HG02623 (cell line): ENCODE measurements at regions not wholly inside any gene's neighbourhood (a gene's known extent, or its start where the extent isn't known, plus 50 kb on each side); places are given as distances from the start of the nearest gene placed in this dataset.

Experiments used
- ATAC-seq: cut with Tn5 transposase; IDR thresholded peaks from one replicate; pipeline ENCODE4 v1.9.1; 2021; ENCODE audit warnings: moderate library complexity; ENCODE audit not compliant: unreplicated experiment

DNA sequence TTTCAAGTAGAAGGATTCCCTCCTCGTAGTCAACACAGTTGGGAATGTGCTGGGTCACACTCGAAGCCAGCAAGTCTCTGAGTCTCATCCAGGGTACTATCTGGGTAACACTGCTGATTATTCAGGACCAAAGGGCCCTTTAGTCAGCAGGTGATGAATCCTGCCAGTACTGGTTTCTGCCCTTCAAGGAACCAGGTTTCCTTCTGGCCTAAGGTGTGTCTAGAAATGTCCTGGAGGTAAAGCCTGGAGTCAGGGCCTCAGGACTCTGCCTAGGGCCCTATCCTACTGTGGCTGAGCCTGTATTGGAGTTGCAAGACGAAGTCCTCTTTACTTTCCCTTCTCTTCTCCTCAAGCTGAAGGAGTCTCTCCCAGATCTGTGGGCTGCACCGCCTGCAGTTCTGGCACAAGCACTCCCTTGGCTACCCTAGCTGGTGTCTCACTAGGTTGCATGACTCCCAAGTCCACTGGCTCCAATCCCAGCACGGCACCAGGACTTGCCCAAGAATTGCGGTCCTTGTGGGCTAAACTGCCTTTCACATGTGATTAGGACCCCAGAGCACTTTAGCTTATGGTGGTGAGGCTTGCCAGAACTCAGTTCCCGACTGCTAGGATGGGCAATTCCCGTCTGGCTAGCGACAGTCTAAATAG is 193.7 kb upstream of the PDE3A start:
- ATAC-seq: no peak

DNA sequence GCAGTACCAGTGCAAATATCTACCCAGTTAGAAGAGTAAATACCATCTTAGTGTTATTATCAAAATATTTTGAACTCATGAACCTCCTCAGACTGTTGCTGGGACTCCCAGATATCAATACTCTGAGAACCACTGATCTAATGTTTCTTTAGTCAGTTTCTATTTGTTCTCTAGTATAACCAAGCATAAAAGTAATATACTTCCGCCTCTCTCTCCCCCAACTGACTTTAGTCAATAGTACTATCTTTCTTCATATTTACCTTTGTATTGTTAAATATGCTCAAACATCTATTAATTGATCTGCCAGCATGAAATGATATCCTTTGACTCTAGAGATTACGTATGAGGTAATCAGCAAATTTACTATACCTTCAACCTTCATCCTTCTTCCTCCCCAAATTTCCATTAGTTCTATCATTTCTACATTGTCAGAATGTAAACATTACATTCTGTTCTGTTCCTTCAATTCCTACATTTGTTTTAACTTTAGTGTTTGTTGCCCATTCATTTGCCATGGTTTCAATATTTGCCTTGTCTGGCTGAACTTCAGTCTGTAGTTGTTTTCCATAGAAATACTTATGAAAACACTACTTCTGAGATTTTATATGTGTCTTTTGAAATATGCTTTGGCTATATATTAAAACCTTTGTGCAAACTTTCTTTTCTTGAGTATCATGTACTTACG is 192.5 kb upstream of the PDE3A start:
- ATAC-seq: no peak

DNA sequence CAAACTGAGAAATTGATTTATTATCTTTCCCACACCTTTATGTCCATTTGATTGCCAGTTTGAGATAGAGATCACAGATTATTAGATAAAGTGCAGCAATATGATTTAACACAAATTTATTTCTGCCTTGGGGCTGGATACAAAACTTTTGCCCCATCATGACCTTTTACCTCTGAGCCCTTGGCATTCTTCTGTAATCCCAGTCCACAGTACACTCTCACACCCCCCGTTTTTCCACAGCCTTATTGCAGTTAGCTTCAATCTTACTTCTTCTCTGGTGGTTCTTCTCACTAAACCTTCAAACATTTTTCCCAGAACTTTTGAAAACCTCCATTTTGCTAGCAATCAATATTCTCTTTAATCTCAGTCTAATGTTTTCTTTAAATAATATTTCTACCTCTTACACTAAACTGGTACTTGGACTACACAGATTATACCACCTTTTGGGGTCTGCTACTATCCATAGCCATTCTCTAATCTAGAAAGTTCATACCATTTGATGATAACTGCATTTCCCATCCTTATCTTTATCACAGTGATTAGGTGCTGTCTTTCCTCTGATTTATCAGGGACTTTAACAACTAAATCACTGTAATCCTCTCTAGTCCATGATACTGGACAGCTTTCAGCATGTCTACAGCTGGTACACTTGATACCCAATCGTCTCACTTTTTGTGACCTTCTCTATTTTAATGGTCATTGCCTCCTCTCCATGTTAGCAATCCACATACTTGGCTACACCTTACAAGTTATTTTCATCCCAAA is 186.7 kb upstream of the PDE3A start:
- no peak for ATAC-seq

DNA sequence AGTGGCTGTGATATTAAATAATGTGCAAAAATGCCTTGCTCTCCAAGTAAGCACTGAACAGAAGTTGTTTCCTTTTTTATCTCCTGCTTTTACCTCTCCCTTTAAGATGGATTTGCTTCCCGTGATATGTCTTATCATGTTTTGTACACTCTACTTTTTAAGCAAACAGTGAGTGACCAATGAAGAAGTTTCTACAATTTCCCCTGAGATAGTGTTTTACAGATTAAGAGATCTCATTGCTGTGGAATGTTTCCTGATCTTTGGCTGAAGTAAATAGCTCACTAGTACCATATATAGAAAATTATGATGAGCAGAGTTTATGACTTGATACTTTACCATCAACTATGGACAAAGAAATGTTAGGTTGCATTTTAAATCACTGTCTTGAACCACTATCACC is 184.8 kb upstream of the PDE3A start:
- no peak for ATAC-seq

DNA sequence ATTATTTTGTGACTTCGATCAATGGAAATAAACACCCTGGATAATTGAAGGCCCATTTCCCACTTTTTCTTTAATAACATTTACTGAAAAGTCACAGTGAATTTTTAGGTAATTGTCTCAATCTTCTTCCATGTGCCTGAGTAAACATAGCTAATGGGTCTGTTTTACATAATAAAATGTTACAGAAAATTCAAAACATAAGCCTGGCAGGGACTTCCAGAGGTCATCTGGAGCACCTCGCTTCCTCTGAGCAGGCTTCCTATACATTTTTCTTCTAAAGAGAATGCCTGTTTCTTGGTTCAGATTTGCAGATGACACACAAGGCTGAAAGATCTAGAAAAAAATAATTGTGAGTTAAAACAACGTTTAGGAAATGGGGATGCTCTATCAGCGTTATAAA is 183.8 kb upstream of the PDE3A start:
- no peak for ATAC-seq

DNA sequence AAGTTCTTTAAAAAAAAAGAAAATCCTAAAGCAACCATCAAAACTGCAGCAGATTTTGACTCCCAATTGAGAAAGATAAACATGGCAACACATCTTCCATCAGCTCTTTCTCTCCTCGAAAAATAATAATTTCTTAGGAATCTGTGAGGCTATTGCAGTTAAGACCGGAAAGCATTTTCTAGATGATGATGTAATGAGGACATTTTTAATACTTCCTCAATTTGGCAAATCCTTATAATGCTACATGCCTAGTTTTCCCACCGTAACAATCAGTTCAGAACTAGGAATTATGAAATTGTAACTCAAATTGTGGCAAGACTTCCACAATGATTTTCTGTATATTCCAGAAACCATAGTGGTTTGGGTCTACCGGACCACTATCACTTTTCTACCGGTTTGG is 180.9 kb upstream of the PDE3A start:
- no peak for ATAC-seq

DNA sequence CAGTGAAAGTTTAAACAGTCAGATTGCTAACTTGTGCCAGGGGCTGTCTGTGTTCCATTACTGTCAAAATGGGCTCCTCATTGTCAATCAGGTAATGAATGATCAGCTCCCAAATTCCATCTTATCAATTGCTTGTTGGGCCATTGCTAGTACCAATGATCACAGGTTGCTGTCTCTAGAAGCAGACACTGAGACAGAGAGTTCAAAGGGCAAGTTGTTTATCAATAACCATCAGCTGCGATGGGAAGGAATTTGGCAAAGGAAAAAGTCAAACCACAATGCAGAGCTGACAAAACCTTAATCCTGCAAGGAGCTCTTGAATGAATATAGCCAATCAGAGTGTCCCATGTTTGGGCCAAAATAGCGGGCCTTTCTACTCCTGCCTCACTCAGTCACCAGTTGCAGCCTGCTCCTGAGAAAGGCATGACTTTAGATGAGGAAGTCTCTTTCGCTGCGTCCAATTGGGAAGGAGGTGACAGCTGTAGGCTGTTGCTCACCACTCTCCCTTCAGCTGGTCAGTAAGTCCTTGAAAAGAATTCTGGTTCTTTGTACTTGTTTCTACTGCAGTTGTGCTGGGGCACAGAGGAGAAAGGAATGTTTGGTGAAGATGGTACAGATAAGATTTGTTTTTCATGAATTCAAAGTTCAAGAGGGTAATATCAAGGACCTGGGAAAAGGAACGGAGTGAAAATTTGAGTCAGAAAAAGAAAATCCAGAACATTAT is 179.2 kb upstream of the PDE3A start:
- ATAC-seq: no peak

DNA sequence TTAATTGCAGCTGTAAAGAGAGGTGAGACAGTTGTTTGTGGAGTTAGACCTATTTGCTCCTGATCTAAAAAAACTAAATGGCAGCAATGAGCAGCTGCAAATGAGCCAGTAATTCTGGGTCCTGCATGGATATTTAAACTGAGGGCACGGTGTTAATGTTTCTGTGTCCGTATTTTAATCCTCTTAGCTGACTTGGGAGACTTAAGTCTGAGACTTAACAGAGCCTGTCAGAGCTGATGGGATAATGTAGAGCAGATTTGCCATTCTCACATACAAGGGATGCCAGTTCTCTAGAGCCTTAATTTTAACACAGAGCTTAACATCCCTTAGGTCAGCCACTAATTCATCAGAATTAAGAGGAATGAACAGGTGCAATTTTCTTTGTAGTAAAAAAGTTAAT is 178.6 kb upstream of the PDE3A start:
- no peak for ATAC-seq

DNA sequence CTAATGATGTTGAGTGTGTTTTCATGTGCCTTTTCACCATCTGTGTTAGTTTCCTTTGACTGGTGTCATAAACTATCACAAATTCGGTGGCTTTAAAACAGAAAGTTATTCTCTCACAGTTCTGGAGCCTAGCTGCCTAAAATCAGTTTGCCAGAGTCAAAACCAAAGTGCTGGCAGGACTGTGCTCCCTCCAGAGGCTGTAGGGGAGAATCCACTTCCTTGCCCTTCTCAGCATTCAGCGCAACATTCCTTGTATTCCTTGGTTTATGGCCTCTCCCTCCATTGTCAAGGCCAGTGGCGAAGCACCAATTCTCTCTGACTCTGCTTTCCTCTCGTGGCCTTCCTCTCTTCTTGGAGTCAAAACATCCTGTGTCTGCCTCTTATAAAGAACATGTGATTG is 174.2 kb upstream of the PDE3A start:
- no peak for ATAC-seq

DNA sequence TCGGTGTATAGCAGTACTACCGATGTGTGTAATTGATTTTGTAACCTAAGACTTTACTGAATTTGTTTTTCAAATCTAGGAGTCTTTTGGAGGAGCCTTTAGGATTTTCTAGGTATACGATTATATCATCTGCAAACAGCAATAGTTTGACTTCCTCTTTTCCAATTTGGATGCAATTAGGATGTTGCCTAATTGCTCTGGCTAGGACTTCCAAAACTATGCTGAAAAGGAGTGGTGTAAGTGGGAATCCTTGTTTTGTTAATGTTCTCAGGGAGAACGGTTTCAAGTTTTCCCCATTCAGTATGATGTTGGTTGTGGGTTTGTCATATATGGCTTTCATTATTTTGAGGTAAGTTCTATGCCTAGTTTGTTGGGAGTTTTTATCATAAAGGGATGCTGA is 171.6 kb upstream of the PDE3A start:
- ATAC-seq: no peak

DNA sequence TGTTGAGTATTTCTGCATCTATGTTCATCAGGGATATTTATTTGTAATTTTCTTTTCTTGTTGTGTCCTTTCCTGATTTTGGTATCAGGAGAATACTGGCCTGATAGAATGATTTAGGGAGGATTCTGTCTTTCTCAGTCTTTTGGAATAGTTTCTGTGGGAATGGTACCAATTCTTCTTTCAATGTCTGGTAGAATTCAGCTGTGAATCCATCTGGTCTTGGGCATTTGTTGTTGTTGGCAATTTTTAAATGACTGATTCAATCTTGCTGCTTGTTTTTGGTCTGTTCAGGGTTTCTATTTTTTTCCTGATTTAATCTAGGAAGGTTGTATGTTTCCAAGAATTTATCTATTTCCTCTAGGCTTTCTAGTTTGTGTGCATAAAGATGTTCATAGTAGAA is 170.9 kb upstream of the PDE3A start:
- ATAC-seq: no peak

DNA sequence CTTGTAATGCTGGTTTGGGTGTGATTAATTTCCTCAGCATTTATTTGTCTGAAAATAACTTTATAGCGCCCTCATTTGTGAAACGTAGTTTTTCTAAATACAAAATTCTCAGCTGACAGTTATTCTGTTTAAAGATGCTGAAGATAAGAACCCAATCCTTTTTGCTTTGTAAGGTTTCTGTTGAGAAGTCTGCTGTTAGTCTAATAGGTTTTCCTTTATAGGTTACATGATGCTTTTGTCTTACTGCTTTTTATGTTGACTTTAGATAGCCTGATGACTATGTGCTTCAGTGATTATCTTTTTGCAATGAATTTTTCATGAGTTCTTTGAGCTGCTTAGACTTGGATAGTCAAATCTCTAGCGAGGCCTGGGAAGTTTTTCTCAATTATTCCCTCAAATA is 168.6 kb upstream of the PDE3A start:
- ATAC-seq: no peak

DNA sequence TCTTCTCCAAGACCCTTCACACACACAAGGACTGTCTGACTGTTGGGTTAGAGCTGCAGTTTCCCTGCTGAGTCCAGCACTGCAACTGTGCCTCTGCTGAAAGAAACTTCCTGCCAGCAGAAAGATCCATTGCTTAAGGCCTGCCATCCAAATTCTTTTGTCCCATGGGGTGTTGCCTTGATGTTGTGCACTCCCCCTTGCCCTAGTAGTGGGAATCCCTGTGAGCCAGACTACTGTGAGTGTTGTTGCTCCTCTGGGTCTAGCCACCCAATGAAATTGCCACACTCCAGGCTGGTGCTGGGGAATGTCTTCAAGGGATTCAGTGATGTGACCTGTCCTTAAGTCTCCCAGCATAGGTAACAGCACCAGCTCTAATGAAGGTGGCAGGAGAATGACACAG is 166.6 kb upstream of the PDE3A start:
- no peak for ATAC-seq

DNA sequence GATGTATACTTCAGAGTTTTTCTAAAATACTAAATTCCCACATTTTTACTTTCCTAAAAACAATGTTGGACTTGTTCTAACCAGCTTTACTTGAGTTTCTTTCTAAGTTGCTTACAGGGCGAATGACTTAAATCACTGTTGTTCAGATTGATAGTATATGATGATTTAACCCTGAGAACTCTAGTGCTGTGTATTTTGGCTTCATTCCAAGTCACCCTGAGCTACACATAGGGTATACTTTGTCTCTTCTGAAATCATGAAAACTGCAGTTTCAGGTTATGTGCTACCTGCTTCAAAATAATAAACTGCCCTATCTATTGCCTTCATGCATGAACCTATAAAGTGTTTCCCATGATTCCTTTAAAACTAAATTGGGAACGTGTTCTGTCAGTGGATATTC is 162.5 kb upstream of the PDE3A start:
- ATAC-seq: no peak

DNA sequence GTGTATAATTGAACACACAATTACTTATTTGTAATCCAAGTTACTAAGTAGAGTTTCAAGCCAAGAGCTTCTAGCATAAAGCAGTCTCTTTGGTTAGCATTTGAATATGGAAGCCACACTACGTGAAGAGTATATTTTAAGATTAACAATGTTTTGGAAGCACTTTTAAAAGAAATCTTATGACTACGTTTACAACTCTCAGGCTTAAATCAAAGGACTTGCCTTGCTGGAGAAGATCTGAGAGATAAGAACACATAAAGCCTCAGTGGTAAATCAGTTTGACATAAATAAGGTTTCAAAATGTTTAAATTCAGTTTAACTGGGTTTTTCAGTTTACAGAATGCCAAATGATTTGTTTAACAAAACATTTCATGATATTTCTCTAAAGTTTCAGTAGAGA is 161.9 kb upstream of the PDE3A start:
- ATAC-seq: no peak

DNA sequence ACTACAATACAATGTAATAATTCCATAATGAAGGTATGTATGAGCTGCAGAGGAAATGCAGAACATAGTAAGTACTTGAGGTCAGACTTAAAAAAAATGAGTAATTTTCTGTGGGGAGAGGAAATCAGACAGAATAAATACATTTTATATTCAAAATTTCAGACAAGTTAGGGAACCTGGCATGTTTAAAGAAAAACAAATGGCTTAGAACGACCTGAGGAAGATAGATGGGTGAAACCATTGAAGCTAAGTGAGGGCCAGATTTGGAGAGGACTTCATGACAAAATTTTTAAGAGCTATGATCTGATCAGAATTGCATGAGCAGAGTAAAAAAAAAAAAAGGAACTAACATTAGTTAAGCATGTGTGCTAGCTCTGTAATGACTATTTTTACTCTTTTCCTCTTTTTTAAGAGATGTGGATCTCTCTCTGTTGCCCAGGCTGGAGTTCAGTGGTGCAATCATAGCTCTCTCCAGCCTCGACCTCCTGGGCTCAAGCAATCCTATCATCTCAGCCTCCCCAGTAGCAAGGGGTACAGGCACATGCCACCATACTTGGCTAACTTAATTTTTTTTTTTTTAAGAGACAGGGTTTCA is 157.6 kb upstream of the PDE3A start:
- no peak for ATAC-seq

DNA sequence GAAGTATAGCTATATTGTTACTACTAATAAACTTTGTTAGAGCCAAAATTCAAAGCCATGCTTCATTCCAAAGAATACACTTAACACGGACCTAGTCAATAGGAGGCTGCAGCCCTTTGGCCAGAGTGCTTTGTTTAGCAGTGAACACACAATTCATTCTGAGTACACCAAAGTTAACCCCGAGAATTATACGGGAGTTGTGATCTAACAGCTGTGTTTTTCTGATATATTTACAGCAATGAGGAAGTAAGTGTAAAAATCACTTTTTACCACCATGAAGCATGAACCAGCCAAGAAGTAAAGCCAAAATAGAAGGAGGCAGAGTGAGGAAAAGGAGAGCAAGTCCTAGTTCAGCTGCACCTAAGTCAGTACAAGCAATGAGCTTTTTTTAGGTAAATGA is 156.8 kb upstream of the PDE3A start:
- no peak for ATAC-seq

DNA sequence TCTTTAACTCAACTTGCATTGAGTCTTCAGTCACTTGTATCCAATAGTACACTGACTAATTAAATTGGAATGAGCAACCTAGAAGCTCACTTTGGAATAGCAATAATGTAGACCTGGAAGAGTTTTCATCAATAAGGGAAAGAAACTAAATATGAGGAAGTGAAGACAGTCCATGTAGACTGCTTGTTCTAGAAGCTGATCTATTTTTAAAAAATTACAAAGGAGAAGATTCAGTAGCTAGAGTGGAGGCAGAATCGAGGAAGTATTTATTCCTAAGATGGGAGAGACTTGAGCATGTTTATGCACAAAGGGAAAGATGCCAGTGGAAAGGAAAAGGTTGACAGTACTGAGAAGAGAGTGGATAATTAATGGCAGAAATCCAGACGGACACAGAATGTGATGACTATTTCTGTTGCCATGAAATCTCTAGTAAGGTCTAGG is 156.3 kb upstream of the PDE3A start:
- ATAC-seq: no peak

DNA sequence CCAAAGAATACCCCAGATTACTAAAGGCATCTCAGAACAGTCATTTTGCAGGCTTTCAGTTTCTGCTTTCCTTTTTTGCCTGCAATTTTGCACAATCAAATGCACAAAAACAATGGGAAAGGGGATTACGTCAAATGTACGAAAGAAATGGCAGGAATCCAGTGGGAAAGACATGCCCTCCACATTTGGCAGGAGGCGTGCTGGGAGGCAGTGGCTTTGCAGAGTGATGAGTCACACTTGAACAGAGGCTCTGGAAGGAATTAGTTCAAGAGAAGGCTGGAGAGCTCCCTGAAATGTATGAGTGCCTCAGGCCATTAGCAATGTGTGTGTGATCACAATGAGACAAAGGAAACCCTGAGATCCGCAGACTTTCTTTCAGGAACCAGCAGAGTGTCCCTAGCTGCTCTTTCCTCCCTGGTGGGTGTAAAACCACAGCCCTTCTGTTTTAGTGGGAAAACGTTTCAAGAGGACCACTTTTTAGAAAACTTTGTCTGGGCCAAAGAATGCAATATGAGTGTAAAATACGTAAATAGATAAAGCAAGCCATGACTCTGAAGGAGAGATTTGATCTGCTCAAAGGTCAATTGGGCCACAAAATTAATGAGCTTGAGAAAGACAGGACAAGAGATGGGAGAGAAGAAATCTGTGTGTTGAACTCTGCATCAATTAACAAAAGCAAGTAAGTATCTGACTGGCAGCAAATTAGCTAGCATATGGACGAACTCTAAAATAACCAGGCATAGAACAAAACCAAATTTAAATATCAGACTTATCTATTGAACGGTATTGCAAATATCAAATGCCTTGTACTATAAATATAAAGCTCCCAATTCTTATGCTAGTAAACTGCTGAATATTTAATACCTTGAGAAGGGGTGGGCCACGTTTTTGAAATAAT is 155.4 kb upstream of the PDE3A start:
- ATAC-seq: no peak
